ENCODE measurements at regions not wholly inside any gene's neighbourhood (a gene's known extent, or its start where the extent isn't known, plus 50 kb on each side); places are given as distances from the start of the nearest gene placed in this dataset.

DNA sequence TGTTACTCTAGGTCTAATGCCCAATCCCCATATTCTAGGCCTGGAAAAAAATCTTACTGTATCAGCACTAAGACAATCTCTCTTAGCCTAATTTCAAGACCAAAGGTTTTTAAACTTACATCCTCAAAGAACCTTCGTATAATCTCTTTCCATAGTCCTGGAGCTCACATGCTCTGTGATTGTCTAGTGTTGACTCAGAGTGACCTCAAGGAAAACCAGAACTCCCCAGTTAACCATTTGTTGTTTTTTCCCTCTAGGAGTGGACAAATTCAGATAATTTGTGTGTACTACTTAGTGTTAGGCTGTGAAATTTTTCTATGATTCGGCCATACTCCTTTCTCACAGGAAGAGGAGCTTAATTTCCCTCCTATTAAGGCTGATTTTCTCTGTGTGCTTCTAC lies 536.1 kb downstream of the SLC4A3 start:
- Histone ChIP-seq H3K9ac (ENCODE audit: extremely low read depth, insufficient read length, low read length) (no peak overlapping the region), H3K56ac (ENCODE audit: insufficient read length, low read depth, low read length) (no peak overlapping the region), H3T11ph (ENCODE audit: low read length) (no peak overlapping the region), H4K20me1 (ENCODE audit: control insufficient read depth, insufficient read depth, insufficient read length) (no peaks in the 10 kb centered on the region), H2BK120ac (ENCODE audit: low read depth, low read length, poor library complexity, severe bottlenecking) (no peak overlapping the region), H2BK20ac (ENCODE audit: low read depth, low read length, poor library complexity, severe bottlenecking) (no peak overlapping the region), H3K23ac (ENCODE audit: insufficient read length, low read depth, low read length) (no peak overlapping the region), H4K5ac (ENCODE audit: insufficient read length, low read depth, low read length) (no peak overlapping the region), H3K14ac (ENCODE audit: insufficient read depth, low read length) (no peak overlapping the region), H3K4ac (ENCODE audit: low read depth, low read length) (no peak overlapping the region), H2BK5ac (ENCODE audit: insufficient read length, low read length) (no peak overlapping the region), H3K4me2 (ENCODE audit: insufficient read depth, insufficient read length, low read length) (no peak overlapping the region), H4K91ac (ENCODE audit: insufficient read length, low read depth, low read length) (no peak overlapping the region), H3K23me2 (ENCODE audit: insufficient read length, low read depth, low read length, poor library complexity, severe bottlenecking) (no peaks in the 10 kb centered on the region), H3K79me2 (ENCODE audit: insufficient read depth, low read length) (peaks cover 2% of the 10 kb centered on the region; the same call in 1 of the 2 replicates), H3K27ac (ENCODE audit: insufficient read length, low read depth, low read length) (no peak overlapping the region), H4K8ac (replicated peaks; ENCODE audit: insufficient read length, low read depth, low read length) (no peak overlapping the region), H2BK12ac (ENCODE audit: insufficient read length, low read depth, low read length) (no peak overlapping the region), H2AFZ (ENCODE audit: low read length) (no peak overlapping the region), H2AK5ac (ENCODE audit: insufficient read length, low read length) (no peak overlapping the region), H3K9me3 (ENCODE audit: control insufficient read depth, low read depth, low read length) (no peaks in the 10 kb centered on the region), H3K79me1 (ENCODE audit: insufficient read depth, low read depth, low read length, poor library complexity, severe bottlenecking) (no peaks in the 10 kb centered on the region), H3K27me3 (ENCODE audit: insufficient read depth, low read length) (no peaks in the 10 kb centered on the region), H3K18ac (ENCODE audit: insufficient read length, low read depth, low read length) (no peak overlapping the region), H3K4me1 (ENCODE audit: insufficient read depth, low read length) (no peaks in the 10 kb centered on the region), H2BK15ac (ENCODE audit: low read depth, low read length) (no peak overlapping the region)
- DNase-seq: no peak
- H3K9me3 Mint-ChIP-seq: 0 out of 5 replicates have a peak, but pooled peaks cover 0 to 2% of the 10 kb centered on the region in 2 experiments
- no peak overlapping the region for H3K27ac Mint-ChIP-seq
- no CpG with 5 or more reads among the region's 2 CpGs for WGBS (ENCODE audit: extremely low coverage, insufficient read length, low lambda C conversion rate)
- no peak for TF ChIP-seq CTCF (conservative IDR thresholded peaks at IDR 0.05)
- H3K36me3 Mint-ChIP-seq (ENCODE audit: insufficient read depth in 1 of 3, low read depth in 3 of 3): no peaks in the 10 kb centered on the region
- H3K4me1 Mint-ChIP-seq: peaks cover 2 to 6% of the 10 kb centered on the region in 2 experiments
- no peak overlapping the region for H3K4me3 Mint-ChIP-seq
- H3K27me3 Mint-ChIP-seq (ENCODE audit: low read depth): no peaks in the 10 kb centered on the region; the same call in 1 of the 2 replicates
